Panc1 (cell line): ENCODE measurements at regions not wholly inside any gene's neighbourhood (a gene's known extent, or its start where the extent isn't known, plus 50 kb on each side); places are given as distances from the start of the nearest gene placed in this dataset.

Experiments used
- ATAC-seq: fragments of 200-7000 bp; cut with Tn5 transposase; 2 replicates; pipeline ENCODE4 v1.9.1; 2020; ENCODE audit warnings: mild to moderate bottlenecking, moderate library complexity
- BruUV-seq: library from RNA; stranded (reverse); fragments of 400-500 nt; replicated peaks from 2 replicates; lab custom pipeline; 2021; lab: Mats Ljungman, UMichigan
- CTCF ChIA-PET: fragments of 300-600 bp; sonication (Branson Sonifier 250); formaldehyde crosslinking; loops from one replicate; lab custom pipeline; 2022; ENCODE audit warnings: antibody characterized with exemption; lab: Charles Lee
- POLR2A ChIA-PET: fragments of 300-600 bp; sonication (Branson Sonifier 250); formaldehyde crosslinking; loops from one replicate; lab custom pipeline; 2022; ENCODE audit warnings: antibody characterized with exemption; lab: Charles Lee
- DNase-seq: peaks from one replicate; pipeline ENCODE4 v3.0.0-alpha.2; 2010; ENCODE audit warnings: low read depth, low spot score
- H3K27ac ChIP-seq: 2 replicates; pipeline ENCODE4 v1.5.1; 2011; ENCODE audit warnings: mild to moderate bottlenecking, low read length, inconsistent platforms
- H3K27me3 ChIP-seq: fragments of 200-500 bp; sonication (Bioruptor generic); 2 replicates; pipeline ENCODE4 v1.6.0; 2014; ENCODE audit warnings: low read length, inconsistent platforms; ENCODE audit not compliant: control insufficient read depth, insufficient read depth
- H3K36me3 ChIP-seq: fragments of 200-500 bp; sonication (Bioruptor generic); 2 replicates; pipeline ENCODE4 v1.5.1; 2014; ENCODE audit warnings: inconsistent platforms, mild to moderate bottlenecking, low read length, moderate library complexity; ENCODE audit not compliant: control insufficient read depth, insufficient read depth
- H3K4me1 ChIP-seq: 2 replicates; pipeline ENCODE4 v1.5.1; 2011; ENCODE audit warnings: inconsistent platforms, mild to moderate bottlenecking, low read length, moderate library complexity; ENCODE audit not compliant: control insufficient read depth, insufficient read depth
- H3K4me3 ChIP-seq, 2 experiments: 2 replicates each; pipeline ENCODE4 v1.5.1; 2011 to 2012; ENCODE audit warnings: low read depth in 2 of 2, low read length in 2 of 2, mild to moderate bottlenecking in 2 of 2, inconsistent platforms in 1 of 2, moderate library complexity in 1 of 2
- H3K9me3 ChIP-seq: fragments of 200-500 bp; sonication (Bioruptor generic); 2 replicates; pipeline ENCODE4 v1.5.1; 2014; ENCODE audit warnings: low read depth, mild to moderate bottlenecking, inconsistent platforms, low read length, moderate library complexity; ENCODE audit not compliant: control insufficient read depth, insufficient read depth
- POLR2AphosphoS5 ChIP-seq: IDR thresholded peaks from 2 replicates; pipeline ENCODE4 v1.6.1; 2012; ENCODE audit warnings: mild to moderate bottlenecking, low read depth, low read length, moderate library complexity
- SIN3A ChIP-seq: IDR thresholded peaks from 2 replicates; pipeline ENCODE4 v1.6.1; 2012; ENCODE audit warnings: low read depth, mild to moderate bottlenecking, low read length, moderate library complexity, borderline replicate concordance; ENCODE audit not compliant: insufficient read depth
- TCF7L2 ChIP-seq: IDR thresholded peaks from 2 replicates; pipeline ENCODE4 v1.6.1; 2011; ENCODE audit warnings: mild to moderate bottlenecking, low read depth, low read length, inconsistent platforms
- in situ Hi-C: cut with HindIII; loops from 2 replicates; pipeline ENCODE4 v1.10.0; 2016; ENCODE audit warnings: low sequenced_read_pairs, low pct_unique_long_range_greater_than_20kb
- intact Hi-C: fragments of 100-400 bp; cut with micrococcal nuclease; formaldehyde crosslinking; loops from one replicate; pipeline ENCODE4 v1.10.0; 2022; ENCODE audit not compliant: unreplicated experiment
- TF ChIP-seq, protein P1 (sequence below), 2 experiments: IDR thresholded peaks; 2 replicates each; pipeline ENCODE4 v1.6.1; 2011 to 2012; ENCODE audit warnings: low read depth in 2 of 2, control low read depth in 1 of 2, low read length in 1 of 2, mild to moderate bottlenecking in 1 of 2, moderate library complexity in 1 of 2; ENCODE audit not compliant: insufficient read depth in 1 of 2
- TF ChIP-seq, protein P2 (sequence below): fragments of 450-650 bp; IDR thresholded peaks from 2 replicates; pipeline ENCODE4 v1.5.1; 2017; ENCODE audit warnings: mild to moderate bottlenecking

DNA sequence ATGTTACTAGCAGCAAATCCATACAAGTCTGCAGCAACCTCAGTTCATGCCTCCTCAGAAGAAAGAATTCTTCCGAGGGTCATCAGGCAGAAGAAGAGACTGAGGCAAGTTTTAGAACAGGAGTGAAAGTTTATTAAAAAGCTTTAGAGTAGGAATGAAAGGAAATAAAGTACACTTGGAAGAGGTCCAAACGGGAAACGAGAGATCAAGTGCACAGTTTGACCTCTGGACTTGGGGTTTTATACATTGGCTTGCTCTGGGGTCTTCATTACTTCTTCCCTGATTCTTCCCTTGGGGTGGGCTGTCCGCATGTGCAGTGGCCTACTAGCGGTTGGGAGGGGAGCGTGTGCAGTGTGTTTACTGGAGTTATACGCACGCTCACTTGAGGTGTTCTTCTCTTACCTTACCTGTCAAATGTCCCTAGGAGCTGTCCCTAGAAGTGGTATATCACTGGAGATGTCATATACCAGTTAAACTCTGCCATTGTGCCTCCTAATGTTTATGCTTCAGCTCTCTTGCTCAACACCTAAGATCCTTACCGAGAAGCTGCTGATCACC, 372.8 kb upstream of the KITLG start:
- BruUV-seq, result no TSS peak
- TF ChIP-seq, protein P1, sequence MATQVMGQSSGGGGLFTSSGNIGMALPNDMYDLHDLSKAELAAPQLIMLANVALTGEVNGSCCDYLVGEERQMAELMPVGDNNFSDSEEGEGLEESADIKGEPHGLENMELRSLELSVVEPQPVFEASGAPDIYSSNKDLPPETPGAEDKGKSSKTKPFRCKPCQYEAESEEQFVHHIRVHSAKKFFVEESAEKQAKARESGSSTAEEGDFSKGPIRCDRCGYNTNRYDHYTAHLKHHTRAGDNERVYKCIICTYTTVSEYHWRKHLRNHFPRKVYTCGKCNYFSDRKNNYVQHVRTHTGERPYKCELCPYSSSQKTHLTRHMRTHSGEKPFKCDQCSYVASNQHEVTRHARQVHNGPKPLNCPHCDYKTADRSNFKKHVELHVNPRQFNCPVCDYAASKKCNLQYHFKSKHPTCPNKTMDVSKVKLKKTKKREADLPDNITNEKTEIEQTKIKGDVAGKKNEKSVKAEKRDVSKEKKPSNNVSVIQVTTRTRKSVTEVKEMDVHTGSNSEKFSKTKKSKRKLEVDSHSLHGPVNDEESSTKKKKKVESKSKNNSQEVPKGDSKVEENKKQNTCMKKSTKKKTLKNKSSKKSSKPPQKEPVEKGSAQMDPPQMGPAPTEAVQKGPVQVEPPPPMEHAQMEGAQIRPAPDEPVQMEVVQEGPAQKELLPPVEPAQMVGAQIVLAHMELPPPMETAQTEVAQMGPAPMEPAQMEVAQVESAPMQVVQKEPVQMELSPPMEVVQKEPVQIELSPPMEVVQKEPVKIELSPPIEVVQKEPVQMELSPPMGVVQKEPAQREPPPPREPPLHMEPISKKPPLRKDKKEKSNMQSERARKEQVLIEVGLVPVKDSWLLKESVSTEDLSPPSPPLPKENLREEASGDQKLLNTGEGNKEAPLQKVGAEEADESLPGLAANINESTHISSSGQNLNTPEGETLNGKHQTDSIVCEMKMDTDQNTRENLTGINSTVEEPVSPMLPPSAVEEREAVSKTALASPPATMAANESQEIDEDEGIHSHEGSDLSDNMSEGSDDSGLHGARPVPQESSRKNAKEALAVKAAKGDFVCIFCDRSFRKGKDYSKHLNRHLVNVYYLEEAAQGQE (IDR thresholded peaks at IDR 0.05; ENCODE audit: insufficient read depth in 1 of 2, low read depth in 2 of 2, low read length in 1 of 2), result no peak
- TF ChIP-seq, protein P2, sequence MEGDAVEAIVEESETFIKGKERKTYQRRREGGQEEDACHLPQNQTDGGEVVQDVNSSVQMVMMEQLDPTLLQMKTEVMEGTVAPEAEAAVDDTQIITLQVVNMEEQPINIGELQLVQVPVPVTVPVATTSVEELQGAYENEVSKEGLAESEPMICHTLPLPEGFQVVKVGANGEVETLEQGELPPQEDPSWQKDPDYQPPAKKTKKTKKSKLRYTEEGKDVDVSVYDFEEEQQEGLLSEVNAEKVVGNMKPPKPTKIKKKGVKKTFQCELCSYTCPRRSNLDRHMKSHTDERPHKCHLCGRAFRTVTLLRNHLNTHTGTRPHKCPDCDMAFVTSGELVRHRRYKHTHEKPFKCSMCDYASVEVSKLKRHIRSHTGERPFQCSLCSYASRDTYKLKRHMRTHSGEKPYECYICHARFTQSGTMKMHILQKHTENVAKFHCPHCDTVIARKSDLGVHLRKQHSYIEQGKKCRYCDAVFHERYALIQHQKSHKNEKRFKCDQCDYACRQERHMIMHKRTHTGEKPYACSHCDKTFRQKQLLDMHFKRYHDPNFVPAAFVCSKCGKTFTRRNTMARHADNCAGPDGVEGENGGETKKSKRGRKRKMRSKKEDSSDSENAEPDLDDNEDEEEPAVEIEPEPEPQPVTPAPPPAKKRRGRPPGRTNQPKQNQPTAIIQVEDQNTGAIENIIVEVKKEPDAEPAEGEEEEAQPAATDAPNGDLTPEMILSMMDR, result no peak
- TF ChIP-seq TCF7L2, result no peak
- no peak for TF ChIP-seq POLR2AphosphoS5
- TF ChIP-seq SIN3A, result no peak
- in situ Hi-C loops (no loop called here), intact Hi-C loops (no loop called here)
- Histone ChIP-seq H3K9me3 (no peaks in the 10 kb centered on the region), H3K4me1 (no peaks in the 10 kb centered on the region), H3K27me3 (no peaks in the 10 kb centered on the region), H3K27ac (no peak overlapping the region), H3K4me3 (no peak overlapping the region), H3K36me3 (no peaks in the 10 kb centered on the region)
- POLR2A ChIA-PET, result no interaction called here
- ATAC-seq, result no peak
- CTCF ChIA-PET, result no interaction called here
- no peak for DNase-seq

DNA sequence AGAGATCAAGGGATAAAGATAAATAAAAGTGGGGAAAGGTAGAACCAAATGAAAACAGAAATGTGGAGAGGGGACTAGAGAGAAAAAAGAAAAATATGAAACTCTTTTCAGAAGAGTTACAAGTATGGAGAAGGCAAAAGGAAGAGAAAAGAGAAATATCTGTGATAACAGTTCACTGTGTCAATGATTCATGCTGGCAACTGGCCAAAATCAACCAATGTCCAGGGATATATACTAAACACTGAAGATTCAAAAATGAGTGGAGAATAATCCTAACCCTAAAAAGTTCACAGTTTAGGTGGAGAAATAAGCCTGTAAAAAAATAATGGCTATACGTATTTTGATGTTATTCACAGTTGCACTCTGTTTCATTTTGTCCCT, 372.3 kb upstream of the KITLG start:
- CTCF ChIA-PET, result no interaction called here
- BruUV-seq, result no TSS peak

More for the DNA sequence above, 372.3 kb upstream of the KITLG start:
- DNase-seq (no peak), ATAC-seq (no peak)
- no peak overlapping the region for H3K27ac ChIP-seq
- H3K4me1 ChIP-seq, result no peaks in the 10 kb centered on the region; the same call in 1 of the 2 replicates
- no peaks in the 10 kb centered on the region for H3K36me3 ChIP-seq
- H3K4me3 ChIP-seq, result no peak overlapping the region
- TF ChIP-seq SIN3A (no peak), POLR2AphosphoS5 (no peak), TCF7L2 (no peak)
- TF ChIP-seq, protein P2, result no peak
- TF ChIP-seq, protein P1 (IDR thresholded peaks at IDR 0.05; ENCODE audit: insufficient read depth in 1 of 2, low read depth in 2 of 2, low read length in 1 of 2), result no peak
- in situ Hi-C loops, result no loop called here
- no peaks in the 10 kb centered on the region for H3K27me3 ChIP-seq
- no peaks in the 10 kb centered on the region for H3K9me3 ChIP-seq
- intact Hi-C loops, result no loop called here
- POLR2A ChIA-PET, result no interaction called here
